Activated CD8-positive, alpha-beta memory T cell treated with anti-CD3 and anti-CD28 coated beads for 36 hours (primary cell): ENCODE measurements at regions not wholly inside any gene's neighbourhood (a gene's known extent, or its start where the extent isn't known, plus 50 kb on each side); places are given as distances from the start of the nearest gene placed in this dataset.
"Not testable (repeated sequence)": the region's sequence is repeated elsewhere in the genome, so short reads cannot be mapped to it uniquely, and the experiment has no call there.

Experiments
- CTCF ChIA-PET: fragments of 350-600 bp; sonication (Branson Sonifier 250); formaldehyde crosslinking; loops from one replicate; lab custom pipeline; 2021; ENCODE audit warnings: antibody characterized with exemption; lab: Charles Lee
- POLR2A ChIA-PET: fragments of 350-600 bp; sonication (Branson Sonifier 250); formaldehyde crosslinking; loops from one replicate; lab custom pipeline; 2021; ENCODE audit warnings: antibody characterized with exemption; lab: Charles Lee

- POLR2A ChIA-PET, result no interaction called here
These were observed 1581.2 kb upstream of the WWC1 start for GRCh38 chr5:166710271-166710670.

GRCh38 chr5:166712447-166713185 lies 1578.8 kb upstream of the WWC1 start:
- ChIA-PET POLR2A (no interaction called here), CTCF (no interaction called here)

More at GRCh38 chr5:166710271-166710670, 1581.2 kb upstream of the WWC1 start:
- CTCF ChIA-PET, result no interaction called here

GRCh38 chr5:166713295-166713694 lies 1578.2 kb upstream of the WWC1 start:
- ChIA-PET CTCF (no interaction called here), POLR2A (no interaction called here)

GRCh38 chr5:166716856-166717492 lies 1574.5 kb upstream of the WWC1 start:
- ChIA-PET POLR2A (no interaction called here), CTCF (no interaction called here)

GRCh38 chr5:166719991-166720390 lies 1571.5 kb upstream of the WWC1 start:
- POLR2A ChIA-PET, result no interaction called here
- CTCF ChIA-PET, result no interaction called here

GRCh38 chr5:166722939-166723338 lies 1568.5 kb upstream of the WWC1 start:
- CTCF ChIA-PET, result no interaction called here
- POLR2A ChIA-PET, result no interaction called here

GRCh38 chr5:166724284-166724683 lies 1567.2 kb upstream of the WWC1 start:
- ChIA-PET CTCF (no interaction called here), POLR2A (no interaction called here)

- POLR2A ChIA-PET, result no interaction called here
- CTCF ChIA-PET, result no interaction called here
These were observed 1565.9 kb upstream of the WWC1 start for GRCh38 chr5:166725593-166725992.

- ChIA-PET CTCF (no interaction called here), POLR2A (no interaction called here)
These were observed 1565.0 kb upstream of the WWC1 start for GRCh38 chr5:166726406-166726805.

GRCh38 chr5:166742951-166743350 lies 1548.5 kb upstream of the WWC1 start:
- POLR2A ChIA-PET, CTCF ChIA-PET: not testable (repeated sequence)

GRCh38 chr5:166746506-166746905 lies 1544.9 kb upstream of the WWC1 start:
- ChIA-PET CTCF (no interaction called here), POLR2A (no interaction called here)

- ChIA-PET CTCF (no interaction called here), POLR2A (no interaction called here)
These were observed 1541.1 kb upstream of the WWC1 start for GRCh38 chr5:166750376-166750775.

GRCh38 chr5:166758151-166758550 lies 1533.3 kb upstream of the WWC1 start:
- ChIA-PET CTCF (no interaction called here), POLR2A (no interaction called here)

- ChIA-PET CTCF (interaction anchor here (0.6 kb wide), 1 partner anchor 23 kb away, joined by 3 read pairs; no protein-coding TSS in a partner anchor), POLR2A (no interaction called here)
These were observed 1523.6 kb upstream of the WWC1 start for GRCh38 chr5:166767858-166768257.

GRCh38 chr5:166768536-166768935 lies 1522.9 kb upstream of the WWC1 start:
- POLR2A ChIA-PET, result no interaction called here

GRCh38 chr5:166772770-166773169 lies 1518.7 kb upstream of the WWC1 start:
- POLR2A ChIA-PET, result no interaction called here
- CTCF ChIA-PET, result no interaction called here

More at GRCh38 chr5:166768536-166768935, 1522.9 kb upstream of the WWC1 start:
- CTCF ChIA-PET, result no interaction called here

- POLR2A ChIA-PET, result no interaction called here
- CTCF ChIA-PET, result no interaction called here
These were observed 1509.7 kb upstream of the WWC1 start for GRCh38 chr5:166781737-166782136.

GRCh38 chr5:166784545-166785078 lies 1506.8 kb upstream of the WWC1 start:
- POLR2A ChIA-PET, result no interaction called here
- CTCF ChIA-PET, result no interaction called here

- ChIA-PET POLR2A (no interaction called here), CTCF (no interaction called here)
These were observed 1505.3 kb upstream of the WWC1 start for GRCh38 chr5:166786178-166786577.

- CTCF ChIA-PET, result no interaction called here
- POLR2A ChIA-PET, result no interaction called here
These were observed 1504.6 kb upstream of the WWC1 start for GRCh38 chr5:166786889-166787288.

GRCh38 chr5:166788050-166788449 lies 1503.4 kb upstream of the WWC1 start:
- POLR2A ChIA-PET, result no interaction called here
- CTCF ChIA-PET, result no interaction called here
